HEK293 (cell line): ENCODE measurements at regions not wholly inside any gene's neighbourhood (a gene's known extent, or its start where the extent isn't known, plus 50 kb on each side); places are given as distances from the start of the nearest gene placed in this dataset.

Source experiments
- CTCF ChIA-PET: fragments of 350-600 bp; formaldehyde crosslinking; extraction: SDS; loops from one replicate; lab custom pipeline; 2021; ENCODE audit warnings: antibody characterized with exemption; lab: Yijun Ruan, JAX
- POLR2A ChIA-PET: fragments of 300-600 bp; formaldehyde crosslinking; extraction: SDS; loops from one replicate; lab custom pipeline; 2020; ENCODE audit warnings: antibody characterized with exemption, inconsistent platforms; lab: Yijun Ruan, JAX
- H3K27ac ChIP-seq: fragments of 200-500 bp; sonication (Bioruptor generic); 2 replicates; pipeline ENCODE4 v1.5.1; 2014; ENCODE audit warnings: low read depth, low read length, control low read depth, inconsistent platforms; ENCODE audit errors: extremely low read depth
- H3K36me3 ChIP-seq, 2 experiments: fragments of 200-500 bp in 1 of 2; sonication (Bioruptor generic) in 1 of 2; 1 replicate in 1 of 2; 2 replicates in 1 of 2; pipeline ENCODE4 v1.5.1; 2014 to 2017; ENCODE audit warnings: inconsistent platforms in 2 of 2, low read length in 2 of 2; ENCODE audit not compliant: control insufficient read depth in 2 of 2, insufficient read depth in 1 of 2
- H3K4me1 ChIP-seq: fragments of 200-500 bp; sonication (Bioruptor generic); 2 replicates; pipeline ENCODE4 v1.5.1; 2014; ENCODE audit warnings: mild to moderate bottlenecking, low read length, inconsistent platforms; ENCODE audit not compliant: control insufficient read depth, insufficient read depth
- H3K4me3 ChIP-seq: 2 replicates; pipeline ENCODE4 v1.5.1; 2011; ENCODE audit warnings: low read depth, mild to moderate bottlenecking, control low read depth, low read length, moderate library complexity
- H3K9me3 ChIP-seq: fragments of 200-500 bp; sonication (Bioruptor generic); 2 replicates; pipeline ENCODE4 v1.5.1; 2014; ENCODE audit warnings: low read depth, low read length, inconsistent platforms; ENCODE audit not compliant: control insufficient read depth, insufficient read depth
- EGR2 ChIP-seq: fragments of 450-650 bp; formaldehyde crosslinking; IDR thresholded peaks from 2 replicates; pipeline ENCODE4 v1.5.1; 2016; ENCODE audit warnings: low read depth, missing biosample characterization, missing genetic modification characterization
- FEZF1 ChIP-seq: fragments of 450-650 bp; formaldehyde crosslinking; IDR thresholded peaks from 2 replicates; pipeline ENCODE4 v1.5.1; 2016; ENCODE audit warnings: missing biosample characterization, missing genetic modification characterization
- GFI1B ChIP-seq: fragments of 450-650 bp; formaldehyde crosslinking; IDR thresholded peaks from 2 replicates; pipeline ENCODE4 v1.5.1; 2016; ENCODE audit warnings: missing biosample characterization, missing genetic modification characterization
- SCRT2 ChIP-seq: fragments of 450-650 bp; formaldehyde crosslinking; IDR thresholded peaks from 2 replicates; pipeline ENCODE4 v1.5.1; 2016; ENCODE audit warnings: missing biosample characterization, missing genetic modification characterization
- ZBTB17 ChIP-seq: fragments of 450-650 bp; formaldehyde crosslinking; IDR thresholded peaks from 2 replicates; pipeline ENCODE4 v1.5.1; 2016; ENCODE audit warnings: missing biosample characterization, missing genetic modification characterization
- ZNF114 ChIP-seq: fragments of 450-650 bp; formaldehyde crosslinking; IDR thresholded peaks from 2 replicates; pipeline ENCODE4 v1.5.0; 2017; ENCODE audit warnings: missing biosample characterization, missing genetic modification characterization
- ZNF121 ChIP-seq: fragments of 450-650 bp; formaldehyde crosslinking; IDR thresholded peaks from 2 replicates; pipeline ENCODE4 v1.5.1; 2016; ENCODE audit warnings: missing biosample characterization, missing genetic modification characterization
- ZNF184 ChIP-seq: fragments of 450-650 bp; IDR thresholded peaks from 2 replicates; pipeline ENCODE4 v1.5.1; 2018; ENCODE audit warnings: missing biosample characterization, mild to moderate bottlenecking, missing genetic modification characterization
- ZNF2 ChIP-seq: fragments of 450-650 bp; formaldehyde crosslinking; IDR thresholded peaks from 2 replicates; pipeline ENCODE4 v1.5.1; 2016; ENCODE audit warnings: missing biosample characterization, missing genetic modification characterization
- ZNF335 ChIP-seq: fragments of 450-650 bp; formaldehyde crosslinking; conservative IDR thresholded peaks from 2 replicates; pipeline ENCODE4 v1.5.1; 2016; ENCODE audit warnings: missing biosample characterization, missing genetic modification characterization
- ZNF37A ChIP-seq: fragments of 450-650 bp; IDR thresholded peaks from 2 replicates; pipeline ENCODE4 v1.5.1; 2018; ENCODE audit warnings: missing biosample characterization, missing genetic modification characterization
- ZNF48 ChIP-seq: fragments of 450-650 bp; formaldehyde crosslinking; IDR thresholded peaks from 2 replicates; pipeline ENCODE4 v1.5.1; 2016; ENCODE audit warnings: missing biosample characterization, missing genetic modification characterization
- ZNF510 ChIP-seq: fragments of 450-650 bp; formaldehyde crosslinking; IDR thresholded peaks from 2 replicates; pipeline ENCODE4 v1.5.1; 2018; ENCODE audit warnings: mild to moderate bottlenecking, missing genetic modification characterization, missing biosample characterization; ENCODE audit not compliant: insufficient replicate concordance
- ZNF629 ChIP-seq: fragments of 450-650 bp; formaldehyde crosslinking; IDR thresholded peaks from 2 replicates; pipeline ENCODE4 v1.5.1; 2017; ENCODE audit warnings: missing biosample characterization, missing genetic modification characterization
- ZNF677 ChIP-seq: fragments of 450-650 bp; IDR thresholded peaks from 2 replicates; pipeline ENCODE4 v1.5.0; 2018; ENCODE audit warnings: missing biosample characterization, mild to moderate bottlenecking, missing genetic modification characterization, moderate library complexity
- ZNF701 ChIP-seq: fragments of 450-650 bp; formaldehyde crosslinking; IDR thresholded peaks from 2 replicates; pipeline ENCODE4 v1.5.1; 2016; ENCODE audit warnings: missing biosample characterization, missing genetic modification characterization
- ZNF76 ChIP-seq: fragments of 450-650 bp; formaldehyde crosslinking; IDR thresholded peaks from 2 replicates; pipeline ENCODE4; 2016; ENCODE audit warnings: low read depth, missing biosample characterization, missing genetic modification characterization, borderline replicate concordance
- ZSCAN16 ChIP-seq: fragments of 450-650 bp; formaldehyde crosslinking; IDR thresholded peaks from 2 replicates; pipeline ENCODE4 v1.5.1; 2016; ENCODE audit warnings: missing biosample characterization, missing genetic modification characterization
- TF ChIP-seq, protein P1 (sequence below): fragments of 450-650 bp; formaldehyde crosslinking; IDR thresholded peaks from 2 replicates; pipeline ENCODE4 v1.5.1; 2016; ENCODE audit warnings: missing biosample characterization, missing genetic modification characterization
- TF ChIP-seq, protein P2 (sequence below): fragments of 450-650 bp; IDR thresholded peaks from 2 replicates; pipeline ENCODE4 v1.5.1; 2018; ENCODE audit warnings: missing biosample characterization, missing genetic modification characterization
- TF ChIP-seq, protein P3 (sequence below): fragments of 450-650 bp; formaldehyde crosslinking; IDR thresholded peaks from 2 replicates; pipeline ENCODE4 v1.5.1; 2016; ENCODE audit warnings: missing biosample characterization, missing genetic modification characterization, low read depth

DNA sequence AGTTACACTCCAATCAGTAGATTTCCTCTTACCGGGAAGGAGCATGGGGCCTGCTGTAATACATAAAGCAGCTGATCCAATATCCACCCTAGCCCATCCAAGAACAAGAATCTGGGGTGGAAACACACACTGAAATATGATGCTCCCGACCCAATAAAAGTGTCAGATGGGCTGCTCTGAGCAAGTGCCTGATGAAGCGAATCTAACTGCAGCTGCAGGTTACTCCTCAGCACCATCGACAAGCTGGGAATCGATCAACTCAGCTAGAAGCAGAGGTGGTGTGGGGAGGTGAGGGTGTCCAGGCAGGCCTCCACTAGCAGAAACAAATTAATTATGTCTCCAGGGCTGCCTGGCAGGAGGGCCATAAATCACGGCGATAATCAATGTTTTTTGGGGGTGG, 64.0 kb upstream of the WSCD2 start:
- H3K4me1 ChIP-seq: no peaks in the 10 kb centered on the region
- CTCF ChIA-PET: interaction anchor here (0.5 to 1.4 kb wide), 4 partner anchors 74 to 392 kb away, joined by 3 to 5 read pairs (median 4); no protein-coding TSS in a partner anchor
- TF ChIP-seq ZNF701 (tag by site-specific recombination) (no peak), ZNF37A (no peak), ZNF184 (tag by site-specific recombination) (no peak), ZNF629 (tag by site-specific recombination) (no peak), ZNF677 (tag by site-specific recombination) (no peak), ZNF121 (tag by site-specific recombination) (no peak), ZNF114 (tag by site-specific recombination) (no peak), ZNF48 (tag by site-specific recombination) (no peak), ZSCAN16 (no peak), FEZF1 (tag by site-specific recombination) (no peak), EGR2 (tag by site-specific recombination) (no peak), SCRT2 (tag by site-specific recombination) (no peak), ZNF2 (tag by site-specific recombination) (no peak), GFI1B (no peak)
- TF ChIP-seq, protein P1, sequence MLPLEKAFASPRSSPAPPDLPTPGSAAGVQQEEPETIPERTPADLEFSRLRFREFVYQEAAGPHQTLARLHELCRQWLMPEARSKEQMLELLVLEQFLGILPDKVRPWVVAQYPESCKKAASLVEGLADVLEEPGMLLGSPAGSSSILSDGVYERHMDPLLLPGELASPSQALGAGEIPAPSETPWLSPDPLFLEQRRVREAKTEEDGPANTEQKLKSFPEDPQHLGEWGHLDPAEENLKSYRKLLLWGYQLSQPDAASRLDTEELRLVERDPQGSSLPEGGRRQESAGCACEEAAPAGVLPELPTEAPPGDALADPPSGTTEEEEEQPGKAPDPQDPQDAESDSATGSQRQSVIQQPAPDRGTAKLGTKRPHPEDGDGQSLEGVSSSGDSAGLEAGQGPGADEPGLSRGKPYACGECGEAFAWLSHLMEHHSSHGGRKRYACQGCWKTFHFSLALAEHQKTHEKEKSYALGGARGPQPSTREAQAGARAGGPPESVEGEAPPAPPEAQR: no peak
- TF ChIP-seq, protein P2, sequence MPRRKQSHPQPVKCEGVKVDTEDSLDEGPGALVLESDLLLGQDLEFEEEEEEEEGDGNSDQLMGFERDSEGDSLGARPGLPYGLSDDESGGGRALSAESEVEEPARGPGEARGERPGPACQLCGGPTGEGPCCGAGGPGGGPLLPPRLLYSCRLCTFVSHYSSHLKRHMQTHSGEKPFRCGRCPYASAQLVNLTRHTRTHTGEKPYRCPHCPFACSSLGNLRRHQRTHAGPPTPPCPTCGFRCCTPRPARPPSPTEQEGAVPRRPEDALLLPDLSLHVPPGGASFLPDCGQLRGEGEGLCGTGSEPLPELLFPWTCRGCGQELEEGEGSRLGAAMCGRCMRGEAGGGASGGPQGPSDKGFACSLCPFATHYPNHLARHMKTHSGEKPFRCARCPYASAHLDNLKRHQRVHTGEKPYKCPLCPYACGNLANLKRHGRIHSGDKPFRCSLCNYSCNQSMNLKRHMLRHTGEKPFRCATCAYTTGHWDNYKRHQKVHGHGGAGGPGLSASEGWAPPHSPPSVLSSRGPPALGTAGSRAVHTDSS: no peak

DNA sequence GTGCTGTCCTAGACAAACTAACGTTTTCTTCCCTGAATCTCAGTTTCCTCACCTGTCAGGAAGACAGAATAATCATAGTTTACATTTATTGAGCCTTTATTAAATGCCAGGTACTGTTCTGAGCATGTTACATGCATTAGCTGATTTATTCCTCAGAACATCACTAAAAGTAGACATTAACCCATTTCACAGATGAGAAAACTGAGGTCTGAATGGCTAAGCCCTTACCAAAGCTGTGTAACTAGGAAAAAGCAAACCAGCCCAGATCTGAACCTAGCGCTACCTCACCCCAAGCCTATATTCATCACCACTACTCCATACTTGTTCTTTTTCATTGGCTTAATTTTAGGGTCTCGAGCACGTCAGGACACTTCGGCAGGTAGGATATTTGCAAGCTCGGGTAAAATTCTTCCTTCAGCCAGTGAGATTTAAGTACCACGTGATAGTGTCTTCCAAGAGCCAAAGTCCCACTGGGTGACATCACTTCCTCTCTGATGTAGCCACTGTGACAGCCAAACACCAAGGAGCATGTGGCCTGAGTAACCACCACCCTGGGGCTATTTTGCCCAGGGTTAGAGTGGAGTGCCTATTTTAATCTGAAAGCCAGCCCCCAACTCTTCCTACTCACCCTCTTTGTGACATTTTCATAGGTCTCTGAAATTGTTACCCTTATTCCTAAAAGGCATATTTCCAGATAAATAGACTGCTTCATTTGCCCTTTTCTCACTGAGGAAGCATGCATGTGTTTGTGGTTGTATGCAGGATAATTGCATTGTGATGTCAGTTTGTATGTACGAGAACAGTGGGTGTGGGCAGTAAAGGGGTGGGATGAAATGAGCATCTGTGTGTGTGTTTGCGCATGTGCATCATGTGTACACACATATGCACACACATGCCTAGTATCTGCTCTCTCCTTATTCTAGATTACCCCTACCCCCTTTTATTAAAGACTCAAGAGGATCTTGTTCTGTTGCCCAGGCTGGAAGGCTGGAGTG, 62.2 kb upstream of the WSCD2 start:
- Histone ChIP-seq H3K4me3 (no peak overlapping the region), H3K36me3 (no peaks in the 10 kb centered on the region), H3K9me3 (no peaks in the 10 kb centered on the region), H3K27ac (no peak overlapping the region), H3K4me1 (no peaks in the 10 kb centered on the region)
- POLR2A ChIA-PET: no interaction called here
- TF ChIP-seq ZNF335 (0 out of 2 replicates have a peak, but pooled peaks have one; percentile 33), ZNF76 (tag by site-specific recombination) (no peak), ZNF510 (tag by site-specific recombination) (no peak), ZBTB17 (tag by site-specific recombination) (0 out of 2 replicates have a peak, but pooled peaks have one; percentile 33)
- TF ChIP-seq, protein P3, sequence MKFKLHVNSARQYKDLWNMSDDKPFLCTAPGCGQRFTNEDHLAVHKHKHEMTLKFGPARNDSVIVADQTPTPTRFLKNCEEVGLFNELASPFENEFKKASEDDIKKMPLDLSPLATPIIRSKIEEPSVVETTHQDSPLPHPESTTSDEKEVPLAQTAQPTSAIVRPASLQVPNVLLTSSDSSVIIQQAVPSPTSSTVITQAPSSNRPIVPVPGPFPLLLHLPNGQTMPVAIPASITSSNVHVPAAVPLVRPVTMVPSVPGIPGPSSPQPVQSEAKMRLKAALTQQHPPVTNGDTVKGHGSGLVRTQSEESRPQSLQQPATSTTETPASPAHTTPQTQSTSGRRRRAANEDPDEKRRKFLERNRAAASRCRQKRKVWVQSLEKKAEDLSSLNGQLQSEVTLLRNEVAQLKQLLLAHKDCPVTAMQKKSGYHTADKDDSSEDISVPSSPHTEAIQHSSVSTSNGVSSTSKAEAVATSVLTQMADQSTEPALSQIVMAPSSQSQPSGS (tag by site-specific recombination): 0 out of 2 replicates have a peak, but pooled peaks have one; percentile 14
- CTCF ChIA-PET: interaction anchor here (1.1 to 1.2 kb wide), 2 partner anchors 10 to 101 kb away, joined by 4 read pairs; no protein-coding TSS in a partner anchor

More for the DNA sequence above, 64.0 kb upstream of the WSCD2 start:
- Histone ChIP-seq H3K36me3 (no peaks in the 10 kb centered on the region), H3K4me3 (no peak overlapping the region), H3K27ac (no peak overlapping the region), H3K9me3 (no peaks in the 10 kb centered on the region)
- POLR2A ChIA-PET: no interaction called here
